T-helper 17 cell (primary cell): ENCODE measurements at regions not wholly inside any gene's neighbourhood (a gene's known extent, or its start where the extent isn't known, plus 50 kb on each side); places are given as distances from the start of the nearest gene placed in this dataset.
"Not testable (repeated sequence)": the region's sequence is repeated elsewhere in the genome, so short reads cannot be mapped to it uniquely, and the experiment has no call there.

Experiments used
- ATAC-seq: fragments of 150-1000 bp; cut with Tn5 transposase; 2 replicates; pipeline ENCODE4 v1.10.0; 2021; ENCODE audit warnings: mild to moderate bottlenecking, moderate library complexity
- DNase-seq, 3 donors: peaks; one replicate each; pipeline versions ENCODE4 v3.0.0 to v3.0.0-alpha.2; 2020 to 2021
- H3K9me3 ChIP-seq: one replicate; pipeline ENCODE4 v1.7.0; 2013; ENCODE audit warnings: low read length, mild to moderate bottlenecking; ENCODE audit not compliant: control insufficient read depth, poor library complexity, severe bottlenecking
- H3K27ac Mint-ChIP-seq: one replicate; pipeline ENCODE4 v1.8.0; 2022; ENCODE audit warnings: mild to moderate bottlenecking, moderate library complexity, mixed read lengths
- H3K27me3 Mint-ChIP-seq: one replicate; pipeline ENCODE4 v1.8.0; 2022; ENCODE audit warnings: mixed read lengths
- H3K36me3 Mint-ChIP-seq: one replicate; pipeline ENCODE4 v1.8.0; 2022; ENCODE audit warnings: low read depth, mixed read lengths
- H3K4me1 Mint-ChIP-seq: one replicate; pipeline ENCODE4 v1.8.0; 2022; ENCODE audit warnings: mild to moderate bottlenecking, mixed read lengths
- H3K4me3 Mint-ChIP-seq: one replicate; pipeline ENCODE4 v1.8.0; 2022; ENCODE audit warnings: mild to moderate bottlenecking, moderate library complexity, mixed read lengths

GRCh38 chr5:147139759-147140158 lies 95.1 kb upstream of the STK32A start:
- DNase-seq, H3K9me3 ChIP-seq, H3K27ac Mint-ChIP-seq, ATAC-seq, H3K4me3 Mint-ChIP-seq, H3K27me3 Mint-ChIP-seq, H3K36me3 Mint-ChIP-seq, H3K4me1 Mint-ChIP-seq: not testable (repeated sequence)

- H3K4me1 Mint-ChIP-seq: no peaks in the 10 kb centered on the region
- H3K27ac Mint-ChIP-seq: no peak overlapping the region
- DNase-seq (no peak), ATAC-seq (no peak)
- no peak overlapping the region for H3K4me3 Mint-ChIP-seq
- no peaks in the 10 kb centered on the region for H3K9me3 ChIP-seq
- H3K27me3 Mint-ChIP-seq: peaks cover 6% of the 10 kb centered on the region
- H3K36me3 Mint-ChIP-seq: no peaks in the 10 kb centered on the region
Measured at GRCh38 chr5:147140558-147140957, 94.3 kb upstream of the STK32A start.

GRCh38 chr5:147141580-147141979 lies 93.2 kb upstream of the STK32A start:
- H3K27me3 Mint-ChIP-seq, ATAC-seq, H3K36me3 Mint-ChIP-seq, H3K27ac Mint-ChIP-seq, H3K4me1 Mint-ChIP-seq, H3K9me3 ChIP-seq, DNase-seq, H3K4me3 Mint-ChIP-seq: not testable (repeated sequence)

GRCh38 chr5:147143215-147143614 lies 91.6 kb upstream of the STK32A start:
- DNase-seq (no peak), ATAC-seq (no peak)
- no peaks in the 10 kb centered on the region for H3K9me3 ChIP-seq
- Mint-ChIP-seq H3K4me1 (no peaks in the 10 kb centered on the region), H3K4me3 (no peak overlapping the region), H3K27me3 (peaks cover 6% of the 10 kb centered on the region), H3K36me3 (peaks cover 3% of the 10 kb centered on the region), H3K27ac (no peak overlapping the region)

- ATAC-seq: no peak
- H3K27me3 Mint-ChIP-seq: peaks cover 6% of the 10 kb centered on the region
- no peak overlapping the region for H3K27ac Mint-ChIP-seq
- H3K4me3 Mint-ChIP-seq: no peak overlapping the region
- H3K36me3 Mint-ChIP-seq: peaks cover 3% of the 10 kb centered on the region
- no peaks in the 10 kb centered on the region for H3K9me3 ChIP-seq
- DNase-seq: no peak
- no peaks in the 10 kb centered on the region for H3K4me1 Mint-ChIP-seq
Measured at GRCh38 chr5:147145328-147145727, 89.5 kb upstream of the STK32A start.

- no peak for ATAC-seq
- Mint-ChIP-seq H3K4me1 (no peaks in the 10 kb centered on the region), H3K4me3 (no peak overlapping the region), H3K36me3 (peaks cover 3% of the 10 kb centered on the region), H3K27me3 (peaks cover 6% of the 10 kb centered on the region), H3K27ac (peak overlapping the region; percentile 21)
- no peaks in the 10 kb centered on the region for H3K9me3 ChIP-seq
- no peak for DNase-seq
Measured at GRCh38 chr5:147148715-147149114, 86.1 kb upstream of the STK32A start.

GRCh38 chr5:147152086-147152485 lies 82.7 kb upstream of the STK32A start:
- no peak for DNase-seq
- H3K4me1 Mint-ChIP-seq: no peaks in the 10 kb centered on the region
- H3K4me3 Mint-ChIP-seq: no peak overlapping the region
- no peaks in the 10 kb centered on the region for H3K9me3 ChIP-seq
- H3K27ac Mint-ChIP-seq: no peak overlapping the region
- no peaks in the 10 kb centered on the region for H3K27me3 Mint-ChIP-seq
- peaks cover 3% of the 10 kb centered on the region for H3K36me3 Mint-ChIP-seq
- ATAC-seq: no peak

- DNase-seq: no peak
- no peak for ATAC-seq
- H3K4me3 Mint-ChIP-seq: no peak overlapping the region
- H3K27me3 Mint-ChIP-seq: no peaks in the 10 kb centered on the region
- H3K9me3 ChIP-seq: no peaks in the 10 kb centered on the region
- H3K27ac Mint-ChIP-seq: no peak overlapping the region
- H3K4me1 Mint-ChIP-seq: no peaks in the 10 kb centered on the region
- no peaks in the 10 kb centered on the region for H3K36me3 Mint-ChIP-seq
Measured at GRCh38 chr5:147154809-147155208, 80.0 kb upstream of the STK32A start.

- no peaks in the 10 kb centered on the region for H3K36me3 Mint-ChIP-seq
- H3K4me1 Mint-ChIP-seq: no peaks in the 10 kb centered on the region
- peaks cover 5% of the 10 kb centered on the region for H3K27me3 Mint-ChIP-seq
- DNase-seq: no peak
- no peak for ATAC-seq
- no peaks in the 10 kb centered on the region for H3K9me3 ChIP-seq
- no peak overlapping the region for H3K27ac Mint-ChIP-seq
- no peak overlapping the region for H3K4me3 Mint-ChIP-seq
Measured at GRCh38 chr5:147156012-147156411, 78.8 kb upstream of the STK32A start.

GRCh38 chr5:147160902-147161700 lies 73.7 kb upstream of the STK32A start:
- H3K27me3 Mint-ChIP-seq: peaks cover 6% of the 10 kb centered on the region
- H3K27ac Mint-ChIP-seq: no peak overlapping the region
- no peaks in the 10 kb centered on the region for H3K9me3 ChIP-seq
- ATAC-seq (no peak), DNase-seq (no peak)
- H3K36me3 Mint-ChIP-seq: no peaks in the 10 kb centered on the region
- H3K4me1 Mint-ChIP-seq: no peaks in the 10 kb centered on the region
- peak overlapping the region; percentile 68 for H3K4me3 Mint-ChIP-seq

- no peak for ATAC-seq
- Mint-ChIP-seq H3K36me3 (no peaks in the 10 kb centered on the region), H3K4me3 (no peak overlapping the region), H3K4me1 (no peaks in the 10 kb centered on the region), H3K27ac (no peak overlapping the region), H3K27me3 (peaks cover 6% of the 10 kb centered on the region)
- no peaks in the 10 kb centered on the region for H3K9me3 ChIP-seq
- no peak for DNase-seq
Measured at GRCh38 chr5:147162740-147163139, 72.1 kb upstream of the STK32A start.

- no peaks in the 10 kb centered on the region for H3K9me3 ChIP-seq
- Mint-ChIP-seq H3K36me3 (no peaks in the 10 kb centered on the region), H3K4me3 (no peak overlapping the region), H3K27me3 (peaks cover 5% of the 10 kb centered on the region), H3K27ac (no peak overlapping the region), H3K4me1 (peaks cover 9% of the 10 kb centered on the region)
- ATAC-seq (no peak), DNase-seq (no peak)
Measured at GRCh38 chr5:147167529-147167928, 67.3 kb upstream of the STK32A start.

- peaks cover 9% of the 10 kb centered on the region for H3K4me1 Mint-ChIP-seq
- H3K9me3 ChIP-seq: no peaks in the 10 kb centered on the region
- H3K27me3 Mint-ChIP-seq: peaks cover 12% of the 10 kb centered on the region
- DNase-seq: no peak
- H3K36me3 Mint-ChIP-seq: no peaks in the 10 kb centered on the region
- no peak overlapping the region for H3K27ac Mint-ChIP-seq
- H3K4me3 Mint-ChIP-seq: no peak overlapping the region
- ATAC-seq: no peak
Measured at GRCh38 chr5:147168578-147169327, 66.1 kb upstream of the STK32A start.

GRCh38 chr5:147169399-147169798 lies 65.4 kb upstream of the STK32A start:
- ATAC-seq (no peak), DNase-seq (no peak)
- H3K27ac Mint-ChIP-seq: no peak overlapping the region
- no peaks in the 10 kb centered on the region for H3K36me3 Mint-ChIP-seq
- H3K27me3 Mint-ChIP-seq: peaks cover 12% of the 10 kb centered on the region
- no peak overlapping the region for H3K4me3 Mint-ChIP-seq
- peaks cover 9% of the 10 kb centered on the region for H3K4me1 Mint-ChIP-seq
- H3K9me3 ChIP-seq: no peaks in the 10 kb centered on the region
